Esophagus muscularis mucosa (tissue), 4 donors: ENCODE measurements at regions not wholly inside any gene's neighbourhood (a gene's known extent, or its start where the extent isn't known, plus 50 kb on each side); places are given as distances from the start of the nearest gene placed in this dataset.

Experiments used
- DNase-seq: peaks from one replicate; pipeline ENCODE4 v3.0.0-alpha.2; 2017; ENCODE audit errors: extremely low spot score
- H3K27ac ChIP-seq, 4 donors: fragments of 200-600 bp; sonication (generic); replicated peaks in 1 of 4; 1 replicate in 3 of 4; 2 replicates in 1 of 4; pipeline ENCODE4 v1.5.1; 2016 to 2019; ENCODE audit warnings: mild to moderate bottlenecking in 1 of 4
- H3K27me3 ChIP-seq, 4 donors: fragments of 200-600 bp; sonication (generic); one replicate each; pipeline versions ENCODE4 v1.5.1 to v1.6.0; 2016 to 2019
- H3K36me3 ChIP-seq, 4 donors: fragments of 200-600 bp; sonication (generic); one replicate each; pipeline ENCODE4 v1.5.1; 2016 to 2019
- H3K4me1 ChIP-seq, 4 donors: fragments of 200-600 bp; sonication (generic); one replicate each; pipeline ENCODE4 v1.5.1; 2016 to 2019
- H3K4me3 ChIP-seq, 4 donors: fragments of 200-600 bp; sonication (generic); 1 replicate in 2 of 4; 2 replicates in 2 of 4; pipeline ENCODE4 v1.5.1; 2016 to 2019; ENCODE audit warnings: mild to moderate bottlenecking in 4 of 4, moderate library complexity in 1 of 4
- H3K9me3 ChIP-seq, 4 donors: fragments of 200-600 bp; sonication (generic); 1 replicate in 3 of 4; 2 replicates in 1 of 4; pipeline ENCODE4 v1.5.1; 2016 to 2019
- CTCF ChIP-seq, 3 experiments: fragments of 200-600 bp in 2 of 3; fragments of 450-650 bp in 1 of 3; sonication (generic) in 2 of 3; IDR thresholded peaks; one replicate each; pipeline ENCODE4 v1.5.1; 2017 to 2019; ENCODE audit warnings: antibody characterized with exemption in 3 of 3, mild to moderate bottlenecking in 2 of 3, moderate library complexity in 1 of 3
- EP300 ChIP-seq: sonication (generic); formaldehyde crosslinking; IDR thresholded peaks from one replicate; pipeline ENCODE4 v1.6.1; 2017; ENCODE audit warnings: antibody characterized with exemption
- POLR2A ChIP-seq: fragments of 450-650 bp; IDR thresholded peaks from one replicate; pipeline ENCODE4 v1.6.1; 2017; ENCODE audit warnings: antibody characterized with exemption, moderate library complexity, mild to moderate bottlenecking, low read depth
- POLR2AphosphoS5 ChIP-seq, 2 donors: sonication (generic); formaldehyde crosslinking; IDR thresholded peaks; one replicate each; pipeline ENCODE4 v1.6.1; 2017; ENCODE audit warnings: antibody characterized with exemption in 2 of 2
- WGBS: methylation state at CpG from one replicate; pipeline ENCODE4 v1.1.5; 2018; 5-methylcytosine and 5-hydroxymethylcytosine counted together
- intact Hi-C: fragments of 100-400 bp; cut with DNase I; formaldehyde crosslinking; loops from one replicate; pipeline ENCODE4 v1.15.1; 2023

GRCh38 chr2:64394153-64394552, 59.8 kb upstream of the LGALSL start:
- 94% methylated on average over 3 of the region's 3 CpGs for WGBS
- no peak for TF ChIP-seq EP300
- no peak for TF ChIP-seq POLR2AphosphoS5 (IDR thresholded peaks at IDR 0.05)
- TF ChIP-seq POLR2A = no peak
- TF ChIP-seq CTCF (IDR thresholded peaks at IDR 0.05) = no peak
- DNase-seq = no peak
- Histone ChIP-seq H3K9me3 (peaks cover 0 to 7% (median 0%) of the 10 kb centered on the region in 4 donors), H3K27ac (no peak overlapping the region), H3K4me1 (no peaks in the 10 kb centered on the region), H3K4me3 (no peak overlapping the region), H3K27me3 (no peaks in the 10 kb centered on the region), H3K36me3 (no peaks in the 10 kb centered on the region)
- intact Hi-C loops = no loop called here

- Histone ChIP-seq H3K27ac (no peak overlapping the region), H3K27me3 (no peaks in the 10 kb centered on the region), H3K36me3 (no peaks in the 10 kb centered on the region), H3K4me1 (peaks cover 0 to 2% (median 0%) of the 10 kb centered on the region in 4 donors), H3K9me3 (no peaks in the 10 kb centered on the region), H3K4me3 (no peak overlapping the region)
- WGBS = 99% methylated on average over 5 of the region's 5 CpGs
- TF ChIP-seq POLR2A = no peak
- intact Hi-C loops = no loop called here
- peak; percentile 29 for DNase-seq
These were observed 58.0 kb upstream of the LGALSL start for GRCh38 chr2:64396001-64396400.

DNA sequence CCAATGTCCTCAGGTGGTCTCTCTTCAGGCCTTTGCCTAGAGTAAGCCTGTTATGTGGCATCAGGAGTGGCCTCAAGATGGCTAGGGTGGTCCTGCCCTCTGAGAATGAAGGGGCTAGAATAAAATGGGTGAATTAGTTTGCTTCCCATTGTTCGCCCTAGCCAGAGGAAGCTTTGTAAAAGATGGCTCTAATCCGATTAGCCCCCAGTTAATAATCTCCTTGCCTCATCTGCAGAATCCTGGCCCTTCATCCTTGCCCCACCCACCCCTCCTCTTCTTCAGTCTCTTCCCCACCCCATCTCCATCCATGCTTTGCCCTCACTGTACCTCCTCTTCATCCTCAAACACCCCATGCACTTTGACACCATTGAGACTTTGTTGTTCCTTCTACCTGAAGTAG, 57.4 kb upstream of the LGALSL start:
- no peak overlapping the region for H3K4me3 ChIP-seq
- H3K4me1 ChIP-seq = peaks cover 0 to 3% (median 3%) of the 10 kb centered on the region in 4 donors
- TF ChIP-seq POLR2AphosphoS5 (IDR thresholded peaks at IDR 0.05) = no peak
- TF ChIP-seq POLR2A = no peak
- TF ChIP-seq EP300 = no peak
- no peak for TF ChIP-seq CTCF (IDR thresholded peaks at IDR 0.05)
- H3K27ac ChIP-seq = no peak overlapping the region
- H3K9me3 ChIP-seq = no peaks in the 10 kb centered on the region
- no peaks in the 10 kb centered on the region for H3K36me3 ChIP-seq
- DNase-seq = peak; percentile 50
- no peaks in the 10 kb centered on the region for H3K27me3 ChIP-seq
- WGBS = 100% methylated on average over 2 of the region's 2 CpGs
- intact Hi-C loops = no loop called here

DNA sequence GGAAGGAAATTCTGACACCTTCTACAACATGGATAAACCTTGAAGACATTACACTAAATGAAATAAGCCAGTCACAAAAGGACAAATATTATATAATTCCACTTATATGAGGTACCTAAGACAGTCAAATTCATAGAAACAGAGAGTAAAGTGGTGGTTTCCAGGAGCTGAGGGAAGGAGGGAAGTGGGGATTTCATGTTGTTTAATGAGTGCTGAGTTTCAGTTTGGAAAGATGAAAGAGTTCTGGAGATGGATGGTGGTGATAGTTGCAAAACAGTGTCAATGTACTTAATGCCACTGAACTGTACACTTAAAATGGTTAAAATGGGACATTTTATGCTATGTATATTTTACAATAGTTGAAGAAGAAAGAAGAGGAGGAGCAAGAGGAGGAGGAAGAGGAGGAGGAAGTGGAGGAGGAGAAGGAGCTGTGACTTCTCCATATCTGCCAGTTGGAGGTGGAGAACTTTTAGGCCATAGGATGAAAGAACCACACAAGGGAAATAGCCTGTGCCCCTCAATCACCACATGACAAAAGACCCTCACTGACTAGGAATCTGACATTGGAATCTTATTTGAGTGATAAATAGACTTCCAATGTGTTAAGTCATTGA, 55.3 kb upstream of the LGALSL start:
- Histone ChIP-seq H3K4me1 (peaks cover 6 to 15% (median 14%) of the 10 kb centered on the region in 4 donors), H3K36me3 (no peaks in the 10 kb centered on the region), H3K4me3 (no peak overlapping the region), H3K27me3 (no peaks in the 10 kb centered on the region), H3K9me3 (no peaks in the 10 kb centered on the region), H3K27ac (no peak overlapping the region)
- DNase-seq = no peak
- intact Hi-C loops = no loop called here
- TF ChIP-seq POLR2A (no peak), CTCF (IDR thresholded peaks at IDR 0.05) (no peak), POLR2AphosphoS5 (IDR thresholded peaks at IDR 0.05) (no peak), EP300 (no peak)

- intact Hi-C loops = no loop called here
- H3K4me1 ChIP-seq = peaks cover 15 to 24% (median 22%) of the 10 kb centered on the region in 4 donors
- no peaks in the 10 kb centered on the region for H3K9me3 ChIP-seq
- WGBS = 92% methylated on average over 1 of the region's 2 CpGs
- no peak overlapping the region for H3K4me3 ChIP-seq
- H3K27ac ChIP-seq = no peak overlapping the region
- no peak for DNase-seq
- no peaks in the 10 kb centered on the region for H3K36me3 ChIP-seq
- no peaks in the 10 kb centered on the region for H3K27me3 ChIP-seq
- no peak for TF ChIP-seq POLR2A
- TF ChIP-seq CTCF (IDR thresholded peaks at IDR 0.05) = no peak
- no peak for TF ChIP-seq POLR2AphosphoS5 (IDR thresholded peaks at IDR 0.05)
- no peak for TF ChIP-seq EP300
These were observed 54.4 kb upstream of the LGALSL start for GRCh38 chr2:64399521-64399920.
